NCI-H510A (cell line): ENCODE measurements at regions not wholly inside any gene's neighbourhood (a gene's known extent, or its start where the extent isn't known, plus 50 kb on each side); places are given as distances from the start of the nearest gene placed in this dataset.

ENCODE experiments used
- DNase-seq: peaks from one replicate; lab custom pipeline; 2025; lab: John Stamatoyannopoulos, UW

DNA sequence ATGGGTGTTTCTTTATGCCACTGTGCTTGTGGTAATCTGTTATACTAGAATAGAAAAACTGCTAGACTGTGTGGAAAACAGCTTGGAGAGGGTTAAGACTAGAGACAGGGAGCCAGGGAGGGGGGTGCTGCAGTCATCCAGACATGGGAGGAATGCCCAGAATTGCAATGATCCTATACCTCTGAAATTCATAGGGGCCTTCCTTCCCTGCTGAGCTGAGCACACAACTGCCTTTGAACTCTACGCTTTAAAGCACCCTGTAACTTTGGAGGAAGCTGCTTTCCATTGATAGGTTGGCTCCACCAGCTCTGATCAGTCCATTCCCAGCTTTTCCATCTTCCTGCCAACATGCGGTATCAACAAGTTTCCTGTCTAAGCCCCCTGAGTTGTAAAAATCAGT is 155.9 kb upstream of the RASGEF1B start:
- no peak for DNase-seq

DNA sequence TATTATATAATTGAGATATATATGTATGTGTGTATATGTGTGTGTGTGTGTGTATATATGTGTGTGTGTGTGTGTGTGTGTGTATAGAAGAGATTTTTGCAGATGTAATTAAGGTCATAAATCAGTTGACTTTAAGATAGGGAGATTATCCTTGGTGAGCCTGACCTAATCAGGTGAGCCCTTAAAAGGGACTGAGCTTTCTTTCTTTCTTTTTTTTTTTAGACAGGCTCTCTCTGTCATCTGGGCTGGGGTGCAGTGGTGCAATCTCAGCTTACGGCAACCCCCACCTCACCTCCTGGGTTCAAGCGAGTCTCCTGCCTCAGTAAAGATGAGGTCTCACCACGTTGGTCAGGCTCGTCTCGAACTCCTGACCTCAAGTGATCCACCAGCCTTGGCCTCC is 155.1 kb upstream of the RASGEF1B start:
- no peak for DNase-seq

- no peak for DNase-seq
Observed at GRCh38 chr4:81625422-81626417, 154.0 kb upstream of the RASGEF1B start.

DNA sequence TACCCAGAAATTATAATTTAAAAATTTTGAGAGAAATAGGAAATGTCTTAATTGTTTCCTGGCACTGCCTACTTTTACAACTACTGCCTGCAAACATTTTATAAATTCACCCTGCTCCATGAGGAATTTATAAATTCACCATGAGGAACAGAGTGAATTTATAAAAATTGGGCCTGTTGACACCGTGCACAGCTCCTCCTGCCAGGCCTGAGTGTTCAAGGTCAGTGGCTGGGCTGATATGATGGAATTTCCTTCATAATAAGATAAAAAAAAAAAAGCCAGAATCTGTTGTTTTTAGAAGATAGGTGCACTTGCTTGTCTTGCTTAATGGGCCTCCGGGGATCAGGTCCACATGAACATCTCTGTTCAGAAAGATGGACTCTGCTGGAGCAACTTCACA is 151.7 kb upstream of the RASGEF1B start:
- DNase-seq: no peak

DNA sequence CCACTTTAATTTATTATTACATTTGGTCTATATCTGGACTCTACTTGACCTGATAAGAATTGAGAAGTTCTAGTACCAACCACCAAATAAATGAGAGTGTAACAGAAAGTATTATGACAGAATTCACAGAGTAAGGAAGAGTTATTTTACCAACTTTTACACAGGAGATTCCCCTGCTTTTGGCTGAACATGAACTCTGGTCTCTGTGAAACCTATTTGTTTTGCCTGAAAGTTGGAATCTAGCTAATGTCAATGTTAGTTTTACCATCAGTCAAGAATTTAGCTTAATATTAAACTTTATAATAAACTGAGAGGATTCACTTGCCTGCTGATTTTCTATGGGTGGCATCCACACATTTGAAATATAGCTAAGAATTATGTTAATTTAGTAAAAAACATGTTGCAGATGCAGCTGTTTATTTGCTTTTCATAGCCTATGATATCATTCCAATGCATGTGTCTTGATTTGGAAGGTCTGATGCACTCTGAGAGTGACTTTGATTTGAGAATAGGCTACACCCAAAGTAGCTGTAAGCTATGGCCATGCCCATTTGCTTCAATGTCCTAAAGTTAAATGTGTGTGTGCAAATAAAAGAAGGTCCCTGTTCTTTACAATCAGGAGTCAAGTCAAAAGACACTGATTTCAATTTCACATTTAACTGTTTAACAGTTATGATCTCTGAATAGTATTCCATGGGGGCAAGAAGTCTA is 150.9 kb upstream of the RASGEF1B start:
- DNase-seq: no peak

- no peak for DNase-seq
Observed at GRCh38 chr4:81622028-81622427, 150.3 kb upstream of the RASGEF1B start.

DNA sequence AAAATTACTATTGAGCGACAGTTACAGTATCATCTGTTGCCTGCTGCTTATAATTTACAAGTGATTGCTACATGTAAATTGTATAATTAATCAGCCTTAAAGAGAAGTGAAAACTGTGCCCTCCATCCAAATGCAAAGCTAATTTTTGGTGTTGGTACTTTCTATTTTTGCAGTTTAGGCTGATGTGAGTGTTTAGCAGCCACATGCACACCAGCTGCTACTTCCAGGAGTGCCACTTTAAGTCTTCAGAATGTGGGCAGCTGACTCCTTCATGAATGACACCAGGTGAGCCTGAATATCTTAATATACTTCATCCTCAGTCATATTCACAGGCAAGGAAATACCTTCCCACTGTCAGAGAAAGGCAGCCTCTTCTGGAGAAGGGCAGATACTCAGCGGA is 149.8 kb upstream of the RASGEF1B start:
- no peak for DNase-seq

- DNase-seq: no peak
Observed at GRCh38 chr4:81620442-81620841, 148.7 kb upstream of the RASGEF1B start.

DNA sequence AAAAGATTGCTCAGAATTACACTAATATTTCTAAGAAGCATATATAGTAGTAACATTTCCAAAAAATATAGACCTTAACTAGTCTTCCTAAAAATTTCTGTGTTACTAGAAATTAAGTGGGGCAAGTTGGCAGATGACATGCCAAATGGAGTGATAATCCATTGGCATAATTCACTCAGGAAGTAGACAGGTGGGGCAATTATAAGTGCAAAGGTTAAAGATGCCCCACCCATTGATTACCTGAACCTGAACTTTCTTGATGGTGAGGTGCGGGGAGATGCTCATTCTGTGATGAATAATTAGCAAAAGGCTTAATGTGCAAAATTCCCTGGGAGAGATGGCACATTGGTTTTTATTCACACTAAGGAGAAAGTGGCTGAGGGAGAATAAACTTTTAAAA is 145.8 kb upstream of the RASGEF1B start:
- no peak for DNase-seq

DNA sequence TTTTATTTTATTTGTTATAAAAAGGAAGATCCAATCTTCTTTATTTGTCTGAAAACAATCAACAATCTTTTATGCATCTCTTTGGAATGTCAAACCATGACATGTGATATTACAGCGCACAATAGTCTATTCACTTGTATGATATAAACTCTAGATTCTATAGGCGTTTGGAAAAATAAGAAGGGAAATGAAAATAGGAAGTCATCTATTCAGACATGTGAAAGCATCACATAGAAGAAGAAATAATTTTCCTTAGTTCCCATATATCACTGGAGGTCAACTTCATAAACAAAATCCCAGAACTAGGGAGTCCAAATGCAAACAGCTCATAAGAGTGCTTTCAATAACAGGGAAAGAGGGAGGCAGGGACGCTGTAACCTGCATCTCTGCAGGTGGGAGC is 139.5 kb upstream of the RASGEF1B start:
- DNase-seq: no peak

DNA sequence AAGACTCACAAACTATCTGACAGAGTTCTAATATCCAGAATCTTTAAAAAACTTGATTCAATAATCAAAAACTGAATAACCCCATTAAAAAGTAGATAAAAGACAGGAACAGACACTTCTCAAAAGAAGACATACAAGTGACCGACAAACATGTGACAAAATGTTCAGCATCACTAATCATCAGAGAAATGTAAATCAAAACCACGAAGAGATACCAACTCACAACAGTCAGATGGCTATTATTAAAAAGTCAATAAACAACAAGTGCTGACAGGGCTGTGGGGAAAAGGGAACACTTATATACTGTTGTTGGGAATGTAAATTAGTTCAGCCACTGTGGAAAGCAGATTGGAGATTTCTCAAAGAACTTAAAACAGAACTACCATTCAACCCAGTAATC is 138.1 kb upstream of the RASGEF1B start:
- no peak for DNase-seq

DNA sequence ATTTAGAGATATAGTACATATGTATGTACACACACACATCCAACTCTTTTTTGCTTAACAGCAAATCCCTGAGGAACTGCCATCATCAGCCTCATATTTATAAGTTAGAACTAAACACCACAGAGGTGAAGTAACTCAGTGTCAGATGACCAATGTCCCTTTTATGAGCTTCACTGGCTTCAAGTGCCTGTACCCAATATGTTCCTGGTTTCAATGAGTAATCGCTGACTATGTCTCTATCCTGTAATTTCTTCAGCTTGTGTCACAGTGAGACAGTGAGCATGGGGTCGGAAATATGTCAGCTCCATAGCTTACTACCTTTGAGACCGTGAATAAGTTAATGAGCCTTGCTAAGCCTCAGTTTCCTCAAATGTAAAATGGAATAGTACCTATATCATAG is 136.2 kb upstream of the RASGEF1B start:
- DNase-seq: no peak

DNA sequence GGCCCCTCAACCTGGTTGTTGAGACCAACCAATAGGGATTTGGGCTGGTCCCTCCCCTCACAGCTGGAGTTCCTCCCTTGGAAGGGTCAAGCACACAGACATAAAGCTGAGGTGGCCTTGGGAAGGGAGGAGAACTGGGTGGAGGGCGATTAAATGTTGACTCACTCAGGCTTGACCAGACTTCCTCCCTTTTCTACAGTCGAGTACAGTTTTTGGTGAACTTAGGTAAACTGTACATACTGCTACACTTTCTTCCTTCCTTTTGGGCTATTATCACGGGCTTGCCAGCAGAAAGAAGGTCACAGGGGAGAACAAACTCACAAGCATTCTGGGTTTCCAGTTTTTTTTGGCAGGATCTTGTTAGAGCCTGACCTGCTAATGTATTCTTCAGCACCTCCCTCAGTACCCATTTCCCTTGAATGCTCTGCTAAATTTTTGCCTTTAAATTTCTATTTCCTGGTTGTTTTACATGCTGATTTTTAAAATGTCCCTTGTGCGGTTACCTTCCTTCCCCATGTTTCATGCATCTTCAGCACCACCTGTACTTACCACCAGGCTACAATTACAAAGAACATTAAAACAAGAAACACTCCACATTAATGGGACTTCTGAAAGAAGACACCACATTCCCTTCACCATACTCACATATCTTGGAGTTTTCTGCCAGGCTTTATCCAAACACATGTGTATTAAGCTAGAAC is 135.2 kb upstream of the RASGEF1B start:
- DNase-seq: no peak

DNA sequence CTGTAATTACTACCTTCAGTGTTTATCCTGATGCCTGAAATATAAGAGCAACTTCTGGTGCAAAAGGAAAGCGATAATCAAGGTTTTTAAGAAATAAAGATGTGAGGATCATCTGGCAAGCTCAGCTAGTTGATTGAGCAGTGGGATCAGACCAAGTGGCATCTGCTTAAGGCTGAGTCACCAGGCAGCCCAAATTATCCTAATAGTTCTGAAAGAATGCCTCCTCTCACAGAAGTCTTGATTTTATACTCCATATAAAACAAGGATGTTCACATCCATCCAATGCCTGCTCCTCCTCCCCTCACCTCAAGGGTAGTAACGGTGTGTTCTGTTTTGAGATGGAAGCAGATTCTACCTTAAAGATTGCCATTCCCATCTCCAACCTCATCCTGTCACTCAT is 134.5 kb upstream of the RASGEF1B start:
- no peak for DNase-seq

DNA sequence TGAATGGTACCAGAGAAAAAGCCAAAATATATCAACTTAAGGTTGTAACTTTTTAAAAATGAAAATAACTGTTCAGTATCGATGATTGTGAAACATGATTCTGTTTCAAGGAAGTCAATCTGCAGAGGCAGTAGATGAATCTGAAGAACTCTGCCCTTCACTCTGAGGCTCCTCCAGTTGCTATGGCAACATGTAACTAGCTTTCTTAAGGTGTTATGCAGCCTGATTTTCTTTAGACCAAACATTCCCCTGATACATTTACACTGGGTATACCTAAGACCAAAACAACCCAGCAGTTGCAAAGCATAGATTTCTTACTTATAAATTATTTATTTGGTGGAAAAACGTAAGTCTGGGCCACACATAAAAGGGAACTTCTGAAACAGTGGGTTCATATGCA is 133.6 kb upstream of the RASGEF1B start:
- no peak for DNase-seq

DNA sequence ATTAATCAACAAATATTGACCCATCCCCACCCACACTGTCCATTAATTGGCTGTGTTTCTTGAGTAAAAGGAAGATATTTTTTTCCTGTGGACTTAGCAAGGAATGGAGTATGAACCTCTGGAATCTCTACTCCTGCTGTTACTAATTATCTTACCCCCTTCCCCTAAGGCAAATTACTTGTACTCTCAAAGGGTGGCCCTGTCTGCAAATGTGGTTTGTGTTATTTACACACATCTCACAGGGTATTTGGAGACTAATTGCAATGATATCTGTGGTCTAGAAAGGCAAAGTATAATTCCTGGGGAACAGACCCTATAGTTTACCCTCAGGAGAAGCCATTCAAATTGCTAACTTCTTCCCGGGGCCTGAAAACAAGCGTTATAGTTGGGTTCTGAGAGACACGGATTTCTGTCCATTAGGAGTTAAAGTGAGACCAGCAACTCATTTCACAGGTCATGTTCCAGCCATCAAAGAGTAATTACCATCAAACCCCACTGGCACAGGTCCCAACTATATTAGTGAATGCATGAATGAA is 133.0 kb upstream of the RASGEF1B start:
- no peak for DNase-seq

GRCh38 chr4:81602854-81603253 is 131.1 kb upstream of the RASGEF1B start:
- no peak for DNase-seq

- DNase-seq: no peak
Observed at GRCh38 chr4:81601358-81601694, 129.6 kb upstream of the RASGEF1B start.

DNA sequence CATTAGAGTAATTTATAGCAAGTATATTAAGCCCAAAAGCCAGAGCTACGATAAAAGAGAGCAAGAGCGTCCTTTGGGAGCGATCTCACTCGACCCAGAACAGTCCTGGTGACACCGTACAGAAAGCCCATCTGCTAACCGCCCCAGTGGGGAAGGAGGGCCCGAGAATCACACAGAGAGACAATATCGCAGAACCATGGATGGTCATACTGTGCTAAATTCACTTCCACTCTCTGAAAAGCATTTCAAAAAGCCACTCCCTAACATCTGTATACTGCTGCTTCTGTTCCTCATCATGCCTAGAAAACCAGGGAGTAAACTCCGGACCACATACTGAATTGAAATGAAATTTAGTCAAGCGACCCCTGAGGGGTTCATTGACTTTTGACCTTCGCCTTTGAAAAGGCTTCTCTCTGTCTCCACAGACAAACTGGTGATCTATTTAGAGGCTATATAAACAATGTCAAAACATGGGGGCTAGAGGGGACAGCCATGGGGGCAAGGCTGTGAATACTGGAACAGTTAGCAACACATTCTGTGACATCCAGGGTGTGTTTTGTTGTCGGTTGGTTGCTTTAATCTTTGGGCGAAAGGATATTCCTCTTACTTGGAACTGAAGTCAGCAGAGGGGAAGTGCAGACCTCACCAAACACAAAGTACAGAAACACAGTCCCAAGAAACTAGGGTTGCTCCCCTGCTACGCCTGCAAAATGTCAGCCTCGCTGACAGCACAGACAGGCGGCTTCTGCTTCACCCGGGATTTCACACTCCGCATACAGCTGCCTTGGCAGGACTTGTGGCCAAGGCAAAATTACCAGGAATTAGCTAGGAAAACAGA is 129.0 kb upstream of the RASGEF1B start:
- no peak for DNase-seq

DNA sequence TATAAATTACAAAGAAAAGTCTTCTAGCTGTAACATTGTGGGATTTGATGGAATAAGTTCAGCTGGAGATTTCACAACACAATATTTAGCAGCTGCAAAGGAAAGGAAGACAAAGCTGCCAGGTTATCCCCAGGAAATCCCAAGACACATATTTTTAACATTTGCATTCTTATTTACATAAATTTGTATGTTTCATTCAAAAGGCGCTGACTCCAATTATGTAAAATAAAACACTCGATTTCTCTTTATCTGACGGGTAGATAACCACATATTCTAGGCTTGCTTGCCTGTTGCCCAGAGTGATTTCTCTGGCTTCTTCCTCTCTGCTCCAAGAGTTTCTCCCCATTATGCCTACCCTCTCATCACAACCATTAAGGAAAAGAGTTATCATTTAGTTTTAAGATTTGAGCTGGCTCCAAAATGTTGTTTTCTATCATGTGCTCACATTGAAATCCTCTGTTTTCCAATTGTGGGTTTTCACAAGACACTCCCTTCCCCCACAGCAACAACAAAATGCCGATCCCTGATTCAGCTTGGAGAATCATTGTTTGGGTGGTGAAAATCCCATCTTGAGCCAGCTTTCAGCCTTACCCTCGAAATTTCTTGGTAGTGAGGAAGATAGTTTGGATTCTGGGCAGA is 128.2 kb upstream of the RASGEF1B start:
- no peak for DNase-seq
